Hematopoietic multipotent progenitor cell treated with erythropoietin and hydrocortisone succinate and interleukin-3 and kit ligand, for 15 days (in vitro differentiated cells): ENCODE measurements at regions not wholly inside any gene's neighbourhood (a gene's known extent, or its start where the extent isn't known, plus 50 kb on each side); places are given as distances from the start of the nearest gene placed in this dataset.

Experiments used
- DNase-seq: peaks from one replicate; pipeline ENCODE4 v3.0.0-alpha.2; 2015; ENCODE audit warnings: low spot score

- no peak for DNase-seq
Measured at GRCh38 chr14:27384124-27384523, 786.3 kb upstream of the NOVA1 start.

GRCh38 chr14:27386391-27386790, 788.6 kb upstream of the NOVA1 start:
- DNase-seq = no peak

GRCh38 chr14:27387463-27387862, 789.6 kb upstream of the NOVA1 start:
- DNase-seq = no peak

GRCh38 chr14:27389402-27389801, 791.6 kb upstream of the NOVA1 start:
- DNase-seq = no peak

- DNase-seq = no peak
Measured at GRCh38 chr14:27390155-27390554, 792.3 kb upstream of the NOVA1 start.

DNA sequence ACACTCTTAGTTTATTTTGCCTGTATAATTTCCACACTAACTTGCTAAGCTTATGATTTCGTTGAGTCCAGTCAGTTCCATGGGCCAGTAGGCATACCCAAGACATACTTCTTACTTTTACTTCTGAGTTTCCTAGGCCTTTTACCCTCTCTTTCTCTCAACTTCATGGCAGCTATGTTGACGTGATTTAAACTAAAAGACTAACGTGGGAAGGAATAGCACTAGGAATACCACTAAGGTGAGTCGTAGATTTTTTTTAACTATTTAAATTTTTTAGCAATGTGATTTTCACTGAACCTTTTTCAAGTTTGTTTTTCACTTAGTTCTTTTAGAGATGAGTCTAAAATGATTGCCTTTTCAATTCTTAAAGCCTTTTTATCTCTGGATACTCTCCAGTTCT, 793.5 kb upstream of the NOVA1 start:
- DNase-seq = no peak

- no peak for DNase-seq
Measured at GRCh38 chr14:27392153-27392552, 794.3 kb upstream of the NOVA1 start.

DNA sequence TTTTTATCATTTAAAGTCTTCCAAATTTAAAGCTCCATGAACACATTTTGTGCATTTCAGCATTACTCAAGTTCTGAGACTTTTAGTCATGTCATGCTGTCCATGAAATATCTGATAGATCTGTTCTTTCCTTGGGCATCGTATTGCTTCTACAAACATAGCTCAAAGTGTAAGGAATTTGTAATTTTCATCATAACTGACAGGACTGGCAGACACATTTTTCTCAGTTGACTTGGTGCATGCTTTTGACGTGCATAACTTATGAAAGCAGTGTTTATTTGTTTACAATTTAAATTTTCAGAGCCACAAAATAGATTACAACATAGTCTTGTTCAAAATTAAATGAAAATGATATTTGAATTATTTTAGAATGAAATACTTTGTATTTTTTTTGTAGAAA, 812.1 kb upstream of the NOVA1 start:
- DNase-seq = no peak

DNA sequence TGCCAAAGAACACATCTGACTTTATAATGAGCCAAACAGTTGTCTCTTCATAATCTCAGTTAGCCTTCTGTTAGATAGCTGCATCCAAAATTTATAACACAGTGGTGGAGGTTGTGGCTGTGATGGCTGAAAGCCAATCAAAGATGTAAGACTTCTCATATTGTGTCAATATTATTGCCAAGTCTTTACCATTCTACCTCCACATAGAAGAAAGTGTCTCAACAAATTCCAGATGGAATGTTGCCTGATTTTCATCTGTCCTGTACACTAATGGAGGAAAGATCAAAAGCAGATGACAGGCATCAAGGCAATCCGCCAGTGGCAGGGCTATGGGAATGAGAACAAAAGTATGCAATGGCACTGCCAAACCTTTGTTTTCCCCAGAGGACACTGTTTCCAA, 813.1 kb upstream of the NOVA1 start:
- no peak for DNase-seq

GRCh38 chr14:27427796-27428195, 830.0 kb upstream of the NOVA1 start:
- DNase-seq = no peak

- DNase-seq = no peak
Measured at GRCh38 chr14:27435923-27436670, 838.3 kb upstream of the NOVA1 start.

- no peak for DNase-seq
Measured at GRCh38 chr14:27484633-27485032, 886.8 kb upstream of the NOVA1 start.

DNA sequence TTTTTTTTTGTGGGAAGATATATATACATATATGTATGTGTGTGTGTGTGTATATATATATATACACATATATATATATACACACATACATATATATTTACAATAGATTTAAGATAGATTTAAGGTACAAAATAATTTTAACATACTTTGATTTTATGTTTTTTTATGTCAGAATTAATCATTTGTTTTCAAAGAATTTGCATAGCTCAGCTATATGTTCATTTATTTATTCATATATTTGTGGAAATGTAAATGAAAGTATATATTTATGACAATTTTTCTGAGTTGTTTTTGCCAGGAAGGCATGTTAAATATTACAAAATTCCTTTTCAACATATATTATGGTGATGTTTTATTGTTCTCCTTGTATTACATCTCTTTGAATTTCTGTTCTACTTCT, 887.4 kb upstream of the NOVA1 start:
- no peak for DNase-seq

DNA sequence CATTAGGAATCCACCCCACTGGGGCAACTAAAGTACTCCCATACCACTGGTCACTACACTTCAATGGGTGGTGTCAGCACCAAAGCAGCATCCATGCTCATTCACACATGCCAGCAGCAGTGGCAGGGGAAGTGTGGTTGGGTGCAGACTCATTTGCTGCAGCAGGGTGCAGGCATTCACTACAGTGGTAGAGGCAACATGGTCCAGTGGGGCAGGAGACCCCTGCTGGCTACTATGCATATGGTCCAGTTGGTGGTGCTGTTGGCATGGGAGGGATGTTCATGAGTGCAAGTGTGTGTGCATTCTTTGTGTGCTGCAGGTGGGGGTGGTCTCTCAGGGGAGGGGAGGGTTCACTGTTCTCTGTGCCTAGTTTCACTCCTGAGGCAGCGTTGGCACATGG, 908.4 kb upstream of the NOVA1 start:
- DNase-seq = no peak

DNA sequence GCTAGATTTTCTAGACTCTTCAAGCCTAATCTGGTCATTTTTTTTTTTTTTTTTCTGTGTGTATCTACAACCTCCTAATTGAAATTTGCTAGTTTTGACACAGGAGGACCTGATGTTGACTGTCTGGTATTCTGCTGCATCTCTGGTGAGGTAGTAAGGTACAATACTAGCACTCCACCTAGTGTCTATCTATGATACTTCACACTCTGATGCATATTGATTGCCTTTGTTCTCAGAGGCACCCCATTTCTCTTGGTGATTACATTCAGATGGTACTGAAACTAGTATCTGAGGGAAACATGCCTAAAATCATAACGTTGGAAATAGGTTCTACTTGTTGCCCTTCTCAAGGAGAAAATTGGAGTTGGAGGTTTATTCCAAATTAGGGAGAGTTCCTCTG, 930.5 kb upstream of the NOVA1 start:
- DNase-seq = no peak

DNA sequence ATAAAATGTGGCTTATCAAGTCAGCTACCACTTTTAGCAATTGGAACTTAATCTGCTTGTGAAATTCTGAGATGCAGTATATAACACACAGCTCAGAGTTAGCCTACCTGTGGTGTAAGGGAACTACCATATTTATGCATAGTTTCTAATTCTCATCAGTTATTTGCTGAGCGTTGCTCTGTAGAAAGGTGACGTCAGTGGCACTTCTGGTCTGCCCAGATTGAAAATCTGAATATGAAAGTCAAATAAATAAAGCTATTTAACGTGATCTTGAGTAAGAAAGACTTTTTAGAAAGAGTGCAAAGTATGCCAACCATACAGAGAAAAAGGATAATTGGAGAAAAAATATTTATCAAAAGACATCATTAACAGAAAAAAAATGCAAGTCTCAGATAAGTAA, 938.9 kb upstream of the NOVA1 start:
- DNase-seq = no peak

DNA sequence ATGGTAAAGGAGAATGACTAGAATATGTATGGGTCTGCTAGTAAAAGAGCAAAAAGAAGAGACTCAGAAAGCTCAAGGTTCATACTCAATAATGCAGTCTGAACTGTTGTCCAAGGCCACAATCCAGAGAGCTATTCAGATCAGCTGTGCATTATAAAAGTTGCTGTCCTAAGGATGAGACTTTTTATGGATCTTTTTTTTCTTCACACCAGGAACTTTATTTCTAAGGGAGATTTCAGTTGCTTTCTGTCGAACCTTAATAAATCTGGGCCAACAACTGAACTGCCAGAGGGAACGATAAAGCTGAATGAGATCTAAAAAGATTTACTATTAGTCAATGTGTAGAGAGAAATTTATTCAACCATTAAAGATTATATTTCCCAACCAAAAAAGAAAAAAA, 948.3 kb upstream of the NOVA1 start:
- no peak for DNase-seq

GRCh38 chr14:27553790-27554189, 956.0 kb upstream of the NOVA1 start:
- DNase-seq = no peak

GRCh38 chr14:27557445-27557844, 959.6 kb upstream of the NOVA1 start:
- no peak for DNase-seq

DNA sequence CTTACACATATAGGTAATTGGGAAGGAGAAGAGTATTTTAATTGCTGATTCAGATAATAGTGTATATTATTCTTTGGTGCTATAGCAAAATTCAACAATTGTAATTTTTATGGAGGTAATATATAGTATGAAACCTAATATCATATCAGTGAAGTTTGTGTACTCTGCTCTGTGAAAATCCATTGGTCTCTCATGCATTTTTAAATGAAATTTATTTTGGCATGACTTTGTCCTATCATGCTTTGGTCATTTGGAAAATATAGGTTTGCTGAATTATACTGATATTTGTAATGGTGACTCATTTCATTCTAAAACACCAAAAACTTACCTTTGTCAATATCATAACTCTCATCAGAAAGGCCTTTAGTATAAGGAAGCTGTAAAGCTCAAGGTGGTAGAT, 962.0 kb upstream of the NOVA1 start:
- DNase-seq = no peak

- DNase-seq = no peak
Measured at GRCh38 chr14:27566843-27567382, 969.1 kb upstream of the NOVA1 start.

DNA sequence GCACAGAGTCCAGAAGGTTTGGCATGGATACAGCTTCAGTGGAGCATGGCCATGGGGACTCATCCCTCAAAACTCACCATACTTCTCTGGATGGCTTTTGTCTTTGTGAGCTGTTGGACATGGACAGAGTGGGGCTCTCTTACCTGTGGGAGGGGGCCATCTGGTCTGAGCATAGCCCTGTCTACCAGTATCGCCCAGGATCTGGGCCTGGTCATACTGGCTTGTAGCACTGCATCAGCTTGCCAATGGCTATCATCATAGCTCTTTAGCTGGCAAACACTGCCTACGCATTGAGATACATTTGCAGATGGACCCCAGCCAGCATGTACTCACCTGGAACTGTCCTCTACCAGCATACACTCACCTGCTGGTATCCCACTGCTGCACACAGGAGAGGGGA, 975.2 kb upstream of the NOVA1 start:
- DNase-seq = no peak

DNA sequence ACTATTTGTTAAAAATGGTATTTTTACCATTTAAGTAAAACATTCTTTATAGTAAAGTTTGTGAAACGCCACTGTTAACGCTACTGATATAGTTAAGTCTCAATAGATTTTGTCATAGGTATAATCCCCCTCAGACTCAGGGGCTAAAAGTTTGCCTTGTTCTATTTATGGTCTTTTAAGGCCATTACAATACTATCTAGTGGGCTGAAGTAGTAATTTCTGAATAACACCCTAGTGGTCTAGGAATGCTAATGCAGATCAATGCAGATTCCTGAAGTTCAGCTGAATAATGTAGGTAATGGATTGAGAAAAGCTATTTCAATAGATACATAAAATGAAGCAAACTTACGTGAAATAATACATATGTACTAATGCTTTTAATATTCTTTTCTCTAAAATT, 989.3 kb upstream of the NOVA1 start:
- DNase-seq = no peak

GRCh38 chr14:27605282-27605681, 1007.4 kb upstream of the NOVA1 start:
- DNase-seq = no peak
